ENCODE measurements at regions not wholly inside any gene's neighbourhood (a gene's known extent, or its start where the extent isn't known, plus 50 kb on each side); places are given as distances from the start of the nearest gene placed in this dataset.

DNA sequence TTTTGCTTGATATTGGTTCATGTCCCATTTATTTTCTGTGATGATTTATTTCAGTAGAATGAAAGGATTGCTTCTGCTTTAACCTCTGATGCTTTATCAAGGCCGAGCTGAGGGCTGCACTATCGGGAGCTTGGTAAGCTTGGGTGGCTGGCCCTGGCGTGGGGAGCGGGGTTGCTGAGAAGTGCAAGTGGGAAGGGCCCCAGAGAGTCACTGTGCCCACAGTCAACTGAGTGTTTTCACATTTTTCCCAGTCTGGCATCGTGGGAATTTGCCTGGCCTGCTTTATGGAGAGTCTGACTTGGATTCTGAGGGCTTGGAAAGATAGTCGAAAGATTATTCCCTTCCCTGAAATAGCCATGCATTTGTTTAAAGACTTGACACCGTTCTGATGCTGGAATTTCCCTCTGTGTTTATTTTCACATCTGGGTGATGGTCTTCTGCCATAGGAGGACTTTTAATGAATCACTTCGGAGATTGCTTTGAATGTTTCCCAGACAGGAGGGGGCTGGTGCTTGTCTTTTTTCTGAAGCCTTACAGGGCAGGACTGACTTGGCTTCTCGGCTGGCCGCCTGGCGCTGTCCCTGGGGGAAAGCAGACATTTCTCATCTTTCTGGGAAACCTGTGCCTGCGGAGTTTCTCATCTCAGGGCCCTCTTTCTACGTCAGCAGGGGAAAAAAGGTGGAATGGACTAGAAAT lies 139.0 kb downstream of the BOD1 start:
- no peak for TF ChIP-seq POLR2A (IDR thresholded peaks at IDR 0.05)
- TF ChIP-seq, protein P1, sequence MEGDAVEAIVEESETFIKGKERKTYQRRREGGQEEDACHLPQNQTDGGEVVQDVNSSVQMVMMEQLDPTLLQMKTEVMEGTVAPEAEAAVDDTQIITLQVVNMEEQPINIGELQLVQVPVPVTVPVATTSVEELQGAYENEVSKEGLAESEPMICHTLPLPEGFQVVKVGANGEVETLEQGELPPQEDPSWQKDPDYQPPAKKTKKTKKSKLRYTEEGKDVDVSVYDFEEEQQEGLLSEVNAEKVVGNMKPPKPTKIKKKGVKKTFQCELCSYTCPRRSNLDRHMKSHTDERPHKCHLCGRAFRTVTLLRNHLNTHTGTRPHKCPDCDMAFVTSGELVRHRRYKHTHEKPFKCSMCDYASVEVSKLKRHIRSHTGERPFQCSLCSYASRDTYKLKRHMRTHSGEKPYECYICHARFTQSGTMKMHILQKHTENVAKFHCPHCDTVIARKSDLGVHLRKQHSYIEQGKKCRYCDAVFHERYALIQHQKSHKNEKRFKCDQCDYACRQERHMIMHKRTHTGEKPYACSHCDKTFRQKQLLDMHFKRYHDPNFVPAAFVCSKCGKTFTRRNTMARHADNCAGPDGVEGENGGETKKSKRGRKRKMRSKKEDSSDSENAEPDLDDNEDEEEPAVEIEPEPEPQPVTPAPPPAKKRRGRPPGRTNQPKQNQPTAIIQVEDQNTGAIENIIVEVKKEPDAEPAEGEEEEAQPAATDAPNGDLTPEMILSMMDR (IDR thresholded peaks at IDR 0.05), result no peak

All from adrenal gland (tissue), 5 donors.